ENCODE measurements at regions not wholly inside any gene's neighbourhood (a gene's known extent, or its start where the extent isn't known, plus 50 kb on each side); places are given as distances from the start of the nearest gene placed in this dataset.

GRCh38 chr3:70823622-70824021 lies 511.2 kb upstream of the MDFIC2 start:
- Histone ChIP-seq H3K4me3 (no peak overlapping the region), H3K9me3 (no peaks in the 10 kb centered on the region), H3K27me3 (no peaks in the 10 kb centered on the region), H3K36me3 (no peaks in the 10 kb centered on the region), H3K4me1 (no peaks in the 10 kb centered on the region), H3K27ac (no peak overlapping the region)
- WGBS, 2 donors = 88% methylated on average over 3 of the region's 3 CpGs
- no peak for ATAC-seq (ENCODE audit: low FRiP score in 2 of 2)
- DNase-seq = no peak
- TF ChIP-seq EP300 (IDR thresholded peaks at IDR 0.05) (no peak), POLR2AphosphoS5 (IDR thresholded peaks at IDR 0.05) (no peak), CTCF (IDR thresholded peaks at IDR 0.05) (no peak), POLR2A (IDR thresholded peaks at IDR 0.05) (no peak)

- Histone ChIP-seq H3K4me1 (no peaks in the 10 kb centered on the region), H3K27me3 (no peaks in the 10 kb centered on the region), H3K4me3 (no peak overlapping the region), H3K36me3 (no peaks in the 10 kb centered on the region), H3K9me3 (no peaks in the 10 kb centered on the region), H3K27ac (no peak overlapping the region)
- ATAC-seq (ENCODE audit: low FRiP score in 2 of 2) (no peak), DNase-seq (no peak)
- TF ChIP-seq POLR2A (IDR thresholded peaks at IDR 0.05) (no peak), CTCF (IDR thresholded peaks at IDR 0.05) (no peak), EP300 (IDR thresholded peaks at IDR 0.05) (no peak), POLR2AphosphoS5 (IDR thresholded peaks at IDR 0.05) (no peak)
- WGBS, 2 donors = 84 to 89% methylated on average over 7 of the region's 7 CpGs
Measured at GRCh38 chr3:70822669-70823068, 510.2 kb upstream of the MDFIC2 start.

DNA sequence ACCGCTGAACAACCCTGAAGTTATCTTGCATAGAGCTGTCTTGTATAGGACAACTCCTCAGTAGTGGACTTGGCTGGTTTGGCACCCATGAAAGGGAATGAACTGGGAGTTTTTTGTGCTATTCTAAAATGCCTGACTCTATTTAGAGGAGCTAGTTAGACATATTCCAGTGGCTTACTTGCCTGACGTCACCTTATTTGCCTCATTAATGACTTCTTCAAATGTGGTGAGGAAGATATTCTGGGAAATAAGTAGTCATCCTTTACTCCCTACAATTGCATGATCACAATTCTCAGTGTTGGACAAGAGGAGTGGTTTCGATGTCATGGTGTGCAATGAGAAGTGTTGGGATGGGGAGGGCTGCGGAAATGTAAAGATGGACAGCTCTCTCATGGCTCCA lies 509.2 kb upstream of the MDFIC2 start:
- 96 to 97% methylated on average over 4 of the region's 4 CpGs for WGBS, 2 donors
- no peak for TF ChIP-seq POLR2AphosphoS5 (IDR thresholded peaks at IDR 0.05)
- no peak for TF ChIP-seq CTCF (IDR thresholded peaks at IDR 0.05)
- no peak for TF ChIP-seq POLR2A (IDR thresholded peaks at IDR 0.05)
- TF ChIP-seq EP300 (IDR thresholded peaks at IDR 0.05) = no peak
- Histone ChIP-seq H3K36me3 (no peaks in the 10 kb centered on the region), H3K4me1 (no peaks in the 10 kb centered on the region), H3K9me3 (no peaks in the 10 kb centered on the region), H3K27me3 (no peaks in the 10 kb centered on the region), H3K4me3 (no peak overlapping the region), H3K27ac (no peak overlapping the region)
- DNase-seq = no peak
- no peak for ATAC-seq (ENCODE audit: low FRiP score in 2 of 2)

DNA sequence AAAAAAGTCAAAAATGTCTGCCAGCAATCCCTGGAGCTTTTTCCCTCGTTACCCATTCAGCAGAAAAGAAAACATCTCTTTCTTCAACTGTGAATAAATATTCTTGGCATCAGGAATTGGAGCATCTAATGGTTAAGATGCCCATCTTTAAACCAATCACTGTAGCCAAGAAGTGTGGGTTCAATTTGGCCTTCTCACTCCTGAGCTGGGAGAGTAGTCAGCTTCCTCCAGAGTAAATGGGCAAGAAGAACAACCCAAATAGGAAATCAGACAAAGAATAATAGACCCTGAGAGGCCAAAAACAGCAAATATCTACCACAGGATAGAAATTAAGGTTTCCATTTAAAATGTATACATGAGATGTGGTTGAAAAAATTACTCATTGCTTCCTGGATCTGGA lies 508.0 kb upstream of the MDFIC2 start:
- Histone ChIP-seq H3K36me3 (no peaks in the 10 kb centered on the region), H3K4me3 (no peak overlapping the region), H3K27ac (no peak overlapping the region), H3K4me1 (no peaks in the 10 kb centered on the region), H3K9me3 (no peaks in the 10 kb centered on the region), H3K27me3 (no peaks in the 10 kb centered on the region)
- no peak for TF ChIP-seq POLR2AphosphoS5 (IDR thresholded peaks at IDR 0.05)
- no peak for TF ChIP-seq POLR2A (IDR thresholded peaks at IDR 0.05)
- no peak for TF ChIP-seq CTCF (IDR thresholded peaks at IDR 0.05)
- TF ChIP-seq EP300 (IDR thresholded peaks at IDR 0.05) = no peak
- ATAC-seq (ENCODE audit: low FRiP score in 2 of 2) (no peak), DNase-seq (no peak)
- WGBS, 2 donors = 80 to 100% methylated on average over 1 of the region's 1 CpG

GRCh38 chr3:70818145-70818544 lies 505.7 kb upstream of the MDFIC2 start:
- H3K27ac ChIP-seq = no peak overlapping the region
- H3K4me1 ChIP-seq = no peaks in the 10 kb centered on the region
- no peak overlapping the region for H3K4me3 ChIP-seq
- H3K27me3 ChIP-seq = no peaks in the 10 kb centered on the region
- DNase-seq = no peak
- 84 to 91% methylated on average over 2 of the region's 2 CpGs for WGBS, 2 donors
- TF ChIP-seq CTCF (IDR thresholded peaks at IDR 0.05) (no peak), POLR2AphosphoS5 (IDR thresholded peaks at IDR 0.05) (no peak), POLR2A (IDR thresholded peaks at IDR 0.05) (no peak), EP300 (IDR thresholded peaks at IDR 0.05) (no peak)
- no peaks in the 10 kb centered on the region for H3K36me3 ChIP-seq
- no peaks in the 10 kb centered on the region for H3K9me3 ChIP-seq
- no peak for ATAC-seq (ENCODE audit: low FRiP score in 2 of 2)
